ENCODE measurements at regions not wholly inside any gene's neighbourhood (a gene's known extent, or its start where the extent isn't known, plus 50 kb on each side); places are given as distances from the start of the nearest gene placed in this dataset.
"Not testable (repeated sequence)": the region's sequence is repeated elsewhere in the genome, so short reads cannot be mapped to it uniquely, and the experiment has no call there.

DNA sequence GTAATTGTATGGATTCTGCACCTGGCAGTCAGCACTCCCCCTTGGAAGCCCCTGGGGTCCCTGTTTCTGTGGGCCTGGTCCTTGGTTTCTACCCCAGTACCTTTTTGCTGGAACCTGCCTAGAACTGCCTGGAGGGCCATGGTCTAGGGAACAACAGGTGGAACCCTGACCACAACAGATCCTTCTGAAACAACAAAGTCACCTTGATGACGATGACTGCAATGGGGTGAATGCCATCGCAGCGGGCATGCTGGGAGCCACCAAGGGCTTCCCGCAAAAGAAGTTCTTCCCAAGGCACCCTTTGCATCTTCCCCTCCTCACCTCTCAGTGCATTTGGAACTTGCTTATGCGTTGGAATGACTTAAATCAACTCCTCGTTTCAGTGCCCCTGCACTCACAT lies 129.0 kb upstream of the OR4C13 start:
- not testable (repeated sequence) for DNase-seq

DNA sequence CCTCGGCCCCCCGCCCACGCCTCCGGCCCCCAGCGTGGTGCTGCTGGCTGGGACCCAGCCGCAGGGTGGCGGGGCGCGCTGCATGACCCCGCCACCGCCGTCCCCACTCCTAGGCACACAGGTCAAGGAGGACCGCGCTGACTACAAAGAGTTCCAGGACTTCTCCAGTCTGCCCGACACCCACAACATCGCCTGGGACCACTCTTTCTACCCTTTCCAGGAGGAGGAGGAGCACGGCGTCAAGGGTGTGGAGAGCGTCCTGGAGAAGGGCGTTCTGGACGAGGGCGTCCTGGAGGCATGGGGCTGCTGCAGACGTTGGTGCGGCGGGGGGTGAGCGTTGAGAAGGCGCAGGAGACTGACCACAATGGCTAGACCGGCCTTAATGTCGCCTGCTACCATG lies 101.7 kb upstream of the OR4C13 start:
- DNase-seq = not testable (repeated sequence)

- DNase-seq = no peak
Measured at GRCh38 chr11:49851511-49851910, 100.7 kb upstream of the OR4C13 start.

GRCh38 chr11:49851971-49852389 lies 100.2 kb upstream of the OR4C13 start:
- DNase-seq = no peak

DNA sequence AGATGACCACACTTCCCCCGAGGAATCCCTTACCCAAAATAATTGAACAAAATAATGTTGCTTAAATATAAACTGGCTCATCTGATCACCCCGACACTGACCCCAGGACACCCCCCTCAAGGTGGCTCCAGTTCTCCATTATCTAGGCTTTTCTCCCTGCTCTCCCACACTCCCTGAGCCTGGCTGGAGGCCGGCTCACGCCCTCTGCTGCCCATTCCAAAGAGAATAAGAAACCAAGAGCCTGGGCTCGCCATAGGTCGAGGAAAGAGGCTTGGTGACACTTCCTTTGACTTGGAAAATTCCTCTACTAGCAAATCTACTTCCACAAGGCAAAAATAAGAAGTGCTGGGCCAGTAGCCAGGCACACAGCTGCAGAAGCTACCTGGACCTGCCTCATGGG lies 63.3 kb upstream of the OR4C13 start:
- DNase-seq = not testable (repeated sequence)

- not testable (repeated sequence) for DNase-seq
Measured at GRCh38 chr11:49891910-49892671, 60.1 kb upstream of the OR4C13 start.

DNA sequence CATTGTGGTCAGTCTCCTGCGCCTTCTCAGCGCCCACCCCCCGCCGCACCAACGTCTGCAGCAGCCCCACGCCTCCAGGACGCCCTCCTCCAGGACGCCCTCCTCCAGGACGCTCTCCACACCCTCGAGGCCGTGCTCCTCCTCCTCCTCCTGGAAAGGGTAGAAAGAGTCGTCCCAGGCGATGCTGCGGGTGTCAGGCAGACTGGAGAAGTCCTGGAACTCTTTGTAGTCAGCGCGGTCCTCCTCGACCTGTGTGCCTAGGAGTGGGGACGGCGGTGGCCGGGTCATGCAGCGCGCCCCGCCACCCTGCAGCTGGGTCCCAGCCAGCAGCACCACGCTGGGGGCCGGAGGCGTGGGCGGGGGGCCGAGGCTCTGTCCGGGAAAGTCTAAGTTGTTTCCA lies 58.7 kb upstream of the OR4C13 start:
- not testable (repeated sequence) for DNase-seq

Data from Kasumi-1 (cell line).